ENCODE measurements at regions not wholly inside any gene's neighbourhood (a gene's known extent, or its start where the extent isn't known, plus 50 kb on each side); places are given as distances from the start of the nearest gene placed in this dataset.

GRCh38 chr13:87274209-87274819 is 396.9 kb upstream of the SLITRK5 start:
- DNase-seq (ENCODE audit: low spot score), result no peak
- H3K27me3 Mint-ChIP-seq (ENCODE audit: low read depth), result peaks cover 3% of the 10 kb centered on the region
- H3K4me3 Mint-ChIP-seq (ENCODE audit: unreplicated experiment), result no peak overlapping the region
- no peaks in the 10 kb centered on the region for H3K36me3 Mint-ChIP-seq (ENCODE audit: low read depth)
- peak; percentile 95 for TF ChIP-seq CTCF (IDR thresholded peaks at IDR 0.05)
- no peak overlapping the region for H3K27ac Mint-ChIP-seq (ENCODE audit: unreplicated experiment)
- no peaks in the 10 kb centered on the region for H3K9me3 Mint-ChIP-seq (ENCODE audit: low read depth)
- H3K4me1 Mint-ChIP-seq (ENCODE audit: low read depth), result no peaks in the 10 kb centered on the region

GRCh38 chr13:87280139-87280538 is 391.0 kb upstream of the SLITRK5 start:
- peak; percentile 41 for TF ChIP-seq CTCF (IDR thresholded peaks at IDR 0.05)
- Mint-ChIP-seq H3K36me3 (ENCODE audit: low read depth) (no peaks in the 10 kb centered on the region), H3K27ac (ENCODE audit: unreplicated experiment) (no peak overlapping the region), H3K27me3 (ENCODE audit: low read depth) (peaks cover 3% of the 10 kb centered on the region), H3K4me3 (ENCODE audit: unreplicated experiment) (no peak overlapping the region), H3K4me1 (ENCODE audit: low read depth) (no peaks in the 10 kb centered on the region), H3K9me3 (ENCODE audit: low read depth) (no peaks in the 10 kb centered on the region)
- DNase-seq (ENCODE audit: low spot score), result no peak

- no peaks in the 10 kb centered on the region for H3K36me3 Mint-ChIP-seq (ENCODE audit: low read depth)
- peaks cover 1% of the 10 kb centered on the region for H3K27me3 Mint-ChIP-seq (ENCODE audit: low read depth)
- H3K27ac Mint-ChIP-seq (ENCODE audit: unreplicated experiment), result no peak overlapping the region
- no peak for DNase-seq (ENCODE audit: low spot score)
- H3K9me3 Mint-ChIP-seq (ENCODE audit: low read depth), result no peaks in the 10 kb centered on the region
- no peak overlapping the region for H3K4me3 Mint-ChIP-seq (ENCODE audit: unreplicated experiment)
- no peaks in the 10 kb centered on the region for H3K4me1 Mint-ChIP-seq (ENCODE audit: low read depth)
- TF ChIP-seq CTCF (IDR thresholded peaks at IDR 0.05), result no peak
These were observed 383.4 kb upstream of the SLITRK5 start for GRCh38 chr13:87287721-87288120.

GRCh38 chr13:87295636-87296035 is 375.5 kb upstream of the SLITRK5 start:
- Mint-ChIP-seq H3K4me3 (ENCODE audit: unreplicated experiment) (no peak overlapping the region), H3K27ac (ENCODE audit: unreplicated experiment) (no peak overlapping the region), H3K36me3 (ENCODE audit: low read depth) (no peaks in the 10 kb centered on the region)

GRCh38 chr13:87302034-87302433 is 369.1 kb upstream of the SLITRK5 start:
- H3K27ac Mint-ChIP-seq (ENCODE audit: unreplicated experiment), result no peak overlapping the region
- peaks cover 16% of the 10 kb centered on the region for H3K9me3 Mint-ChIP-seq (ENCODE audit: low read depth)
- DNase-seq (ENCODE audit: low spot score), result no peak
- H3K27me3 Mint-ChIP-seq (ENCODE audit: low read depth), result peaks cover 7% of the 10 kb centered on the region
- no peaks in the 10 kb centered on the region for H3K4me1 Mint-ChIP-seq (ENCODE audit: low read depth)
- H3K36me3 Mint-ChIP-seq (ENCODE audit: low read depth), result no peaks in the 10 kb centered on the region
- no peak for TF ChIP-seq CTCF (IDR thresholded peaks at IDR 0.05)
- no peak overlapping the region for H3K4me3 Mint-ChIP-seq (ENCODE audit: unreplicated experiment)

More at GRCh38 chr13:87295636-87296035, 375.5 kb upstream of the SLITRK5 start:
- peaks cover 2% of the 10 kb centered on the region for H3K9me3 Mint-ChIP-seq (ENCODE audit: low read depth)
- H3K27me3 Mint-ChIP-seq (ENCODE audit: low read depth), result peaks cover 4% of the 10 kb centered on the region
- no peak for DNase-seq (ENCODE audit: low spot score)
- H3K4me1 Mint-ChIP-seq (ENCODE audit: low read depth), result no peaks in the 10 kb centered on the region
- no peak for TF ChIP-seq CTCF (IDR thresholded peaks at IDR 0.05)

Data from chondrocyte (in vitro differentiated cells).